IPS-NIHi11 (cell line): ENCODE measurements at regions not wholly inside any gene's neighbourhood (a gene's known extent, or its start where the extent isn't known, plus 50 kb on each side); places are given as distances from the start of the nearest gene placed in this dataset.
"Not testable (repeated sequence)": the region's sequence is repeated elsewhere in the genome, so short reads cannot be mapped to it uniquely, and the experiment has no call there.

Experiments used
- DNase-seq: peaks from one replicate; pipeline ENCODE4 v3.0.0; 2012; ENCODE audit warnings: mixed read lengths, low spot score

GRCh38 chr6:168369786-168370185 is 50.2 kb upstream of the DACT2 start:
- no peak for DNase-seq

GRCh38 chr6:168370310-168370991 is 50.9 kb upstream of the DACT2 start:
- peak; percentile 95 for DNase-seq

- DNase-seq: no peak
Observed at GRCh38 chr6:168371185-168371584, 51.6 kb upstream of the DACT2 start.

- no peak for DNase-seq
Observed at GRCh38 chr6:168371618-168371980, 52.0 kb upstream of the DACT2 start.

- DNase-seq: no peak
Observed at GRCh38 chr6:168371981-168372711, 52.6 kb upstream of the DACT2 start.

- DNase-seq: no peak
Observed at GRCh38 chr6:168372889-168373288, 53.3 kb upstream of the DACT2 start.

- DNase-seq: no peak
Observed at GRCh38 chr6:168373389-168373788, 53.8 kb upstream of the DACT2 start.

GRCh38 chr6:168374051-168374502 is 54.5 kb upstream of the DACT2 start:
- DNase-seq: no peak

- DNase-seq: no peak
Observed at GRCh38 chr6:168374541-168375071, 55.0 kb upstream of the DACT2 start.

GRCh38 chr6:168376120-168376519 is 56.5 kb upstream of the DACT2 start:
- DNase-seq: no peak

GRCh38 chr6:168376811-168377483 is 57.4 kb upstream of the DACT2 start:
- no peak for DNase-seq

GRCh38 chr6:168377484-168377855 is 57.9 kb upstream of the DACT2 start:
- no peak for DNase-seq

GRCh38 chr6:168377856-168378832 is 58.6 kb upstream of the DACT2 start:
- no peak for DNase-seq

- not testable (repeated sequence) for DNase-seq
Observed at GRCh38 chr6:168379579-168379978, 60.0 kb upstream of the DACT2 start.

- not testable (repeated sequence) for DNase-seq
Observed at GRCh38 chr6:168380166-168380955, 60.6 kb upstream of the SMOC2 start.

GRCh38 chr6:168380956-168381605 is 59.9 kb upstream of the SMOC2 start:
- DNase-seq: no peak

- no peak for DNase-seq
Observed at GRCh38 chr6:168381726-168382458, 59.1 kb upstream of the SMOC2 start.

- DNase-seq: no peak
Observed at GRCh38 chr6:168383062-168383854, 57.7 kb upstream of the SMOC2 start.
